ENCODE measurements at regions not wholly inside any gene's neighbourhood (a gene's known extent, or its start where the extent isn't known, plus 50 kb on each side); places are given as distances from the start of the nearest gene placed in this dataset.

DNA sequence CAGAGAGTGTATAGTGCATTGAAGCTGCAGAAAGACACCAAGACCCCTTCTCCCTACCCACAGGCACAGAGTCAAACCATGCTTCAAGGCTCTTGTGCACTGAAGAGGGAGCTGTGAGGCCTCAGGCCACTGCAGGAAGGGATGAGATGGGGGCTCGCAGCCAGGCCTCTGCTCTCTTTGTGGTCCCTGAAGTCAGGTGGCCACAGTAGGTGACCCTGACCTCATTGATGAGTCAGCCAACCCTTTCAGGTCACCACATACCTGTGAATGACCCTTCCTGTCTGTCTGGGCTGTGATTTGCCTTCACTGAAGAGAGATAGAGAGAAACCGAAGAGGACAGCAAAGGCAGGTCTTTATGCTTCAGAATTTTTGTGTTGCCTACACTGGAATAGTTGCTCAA, 372.1 kb downstream of the ACTL7B start:
- DNase-seq, result no peak

DNA sequence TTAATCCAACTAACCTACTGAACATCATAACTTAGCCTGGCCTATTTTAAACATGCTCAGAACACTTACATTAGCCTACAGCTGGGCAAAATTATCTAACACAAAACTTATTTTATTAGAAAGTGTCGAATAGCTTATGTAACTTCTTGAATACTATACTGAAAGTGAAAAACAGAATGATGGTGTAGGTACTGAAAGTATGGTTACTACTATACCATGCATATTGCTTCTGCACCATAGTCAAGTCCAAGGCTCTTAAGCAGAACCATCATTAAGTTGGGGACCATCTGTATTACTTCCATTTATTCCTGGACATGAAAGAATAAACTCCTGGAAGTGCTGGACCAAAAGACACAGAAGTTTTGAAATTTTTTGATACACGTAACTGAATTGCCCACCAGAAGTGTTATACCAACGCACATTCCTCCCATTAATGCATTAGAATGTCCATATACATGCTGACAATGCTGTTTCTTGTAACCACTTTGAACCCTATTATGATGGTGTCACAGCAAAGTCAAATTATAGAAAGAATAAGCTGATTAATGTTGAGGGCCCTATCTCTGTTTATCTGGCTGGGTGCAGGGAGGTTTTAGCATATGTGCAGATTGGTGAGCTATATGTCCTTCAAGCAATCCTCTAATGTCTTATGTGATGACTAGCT, 375.7 kb downstream of the ACTL7B start:
- no peak for DNase-seq

DNA sequence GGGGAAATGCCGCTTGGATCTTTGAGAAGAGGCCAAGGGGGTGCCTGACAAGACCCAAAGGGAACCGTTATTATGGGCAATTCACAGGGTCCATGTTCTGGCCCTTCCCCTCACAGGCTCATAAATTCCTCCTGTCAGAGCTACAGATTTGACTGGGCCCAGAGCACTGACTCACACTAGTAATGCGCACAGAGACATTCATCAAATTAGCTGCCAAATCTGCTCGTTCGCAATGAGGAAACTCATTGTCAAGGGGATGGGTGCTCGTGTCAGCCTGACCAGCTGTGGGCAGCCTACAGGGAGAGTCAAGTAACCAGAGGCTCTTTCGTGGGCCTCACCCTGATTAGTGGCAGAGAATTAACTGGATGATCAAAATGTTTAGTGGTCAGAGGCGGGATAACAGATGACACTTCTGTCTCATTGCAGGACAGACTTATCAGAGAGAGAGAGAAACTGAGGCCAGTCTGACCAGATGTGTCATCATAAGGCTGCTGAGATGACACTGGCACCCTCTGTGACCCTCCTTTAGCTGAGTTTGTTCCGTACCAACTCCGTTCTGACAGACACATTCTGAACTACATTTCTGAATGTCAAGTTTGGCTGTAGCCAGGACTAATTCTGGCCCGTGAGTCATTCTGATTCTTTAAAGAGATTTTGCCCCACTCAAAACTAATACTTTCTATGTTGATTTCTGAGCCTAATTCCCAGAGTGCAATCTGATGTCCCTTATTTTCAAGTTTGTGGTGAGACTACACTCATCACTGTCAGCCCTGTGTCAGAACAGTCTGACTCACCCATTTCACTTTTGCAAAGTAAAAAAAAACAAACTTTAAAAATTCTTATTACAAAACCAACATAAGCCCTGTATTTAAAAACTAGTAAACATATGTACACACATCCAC, 377.1 kb downstream of the ACTL7B start:
- DNase-seq, result no peak

DNA sequence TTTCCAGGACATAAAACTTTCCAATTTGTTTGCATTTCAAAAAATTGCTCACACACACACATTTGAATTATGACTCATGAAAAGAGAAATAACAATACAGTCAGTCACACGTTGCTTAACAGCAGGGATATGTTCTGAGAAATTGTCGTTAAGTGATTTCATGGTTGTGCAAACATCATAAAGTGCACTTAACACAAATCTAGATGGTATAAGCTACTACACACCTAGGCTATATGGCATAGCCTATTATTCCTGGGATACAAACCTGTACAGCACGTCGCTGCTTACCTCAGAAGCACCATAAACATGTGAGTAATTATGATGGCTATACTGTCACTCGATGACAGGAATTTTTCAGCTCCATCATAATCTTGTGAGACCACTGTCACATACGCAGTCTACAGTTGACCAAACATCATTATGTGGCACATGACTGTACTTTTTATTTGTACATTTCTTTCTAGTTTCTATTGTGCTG, 378.2 kb downstream of the ACTL7B start:
- no peak for DNase-seq

DNA sequence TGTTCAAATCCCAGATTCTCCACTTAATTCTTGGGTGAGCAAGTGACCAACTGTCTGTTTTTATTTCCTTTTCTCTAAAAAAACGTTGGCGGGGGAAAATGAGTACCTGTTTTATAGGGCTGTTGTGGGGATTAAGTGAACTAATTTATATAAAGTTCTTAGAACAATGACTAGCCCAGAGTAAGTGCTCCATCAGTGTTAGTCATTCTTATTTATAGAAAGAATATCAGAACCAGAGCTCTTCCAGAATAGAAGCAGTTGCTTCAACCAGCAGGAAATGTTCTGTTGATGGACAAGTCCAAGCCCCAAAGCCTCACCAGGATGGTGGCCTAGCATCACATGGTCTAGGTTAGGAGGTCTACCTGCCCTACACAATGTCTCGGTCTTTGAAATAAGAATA, 379.2 kb downstream of the ACTL7B start:
- no peak for DNase-seq

DNA sequence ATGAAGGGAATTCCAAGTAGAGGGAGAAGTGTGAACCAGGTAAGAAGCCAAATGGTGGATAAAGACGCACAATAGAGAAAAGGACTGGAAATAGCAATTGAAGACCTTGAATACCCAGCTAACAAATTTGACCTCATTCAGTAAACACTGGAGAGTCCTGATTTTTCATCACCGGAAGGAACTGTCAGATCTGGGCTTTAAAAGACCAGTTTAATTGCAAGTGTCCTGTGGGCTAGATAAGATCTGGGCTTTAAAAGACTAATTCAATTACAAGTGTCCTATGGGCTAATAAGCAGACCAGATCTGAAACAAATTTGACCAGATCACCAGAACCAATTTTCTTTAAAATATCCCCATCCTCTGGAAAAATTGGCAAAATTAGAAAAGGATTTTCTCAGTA, 380.0 kb downstream of the ACTL7B start:
- DNase-seq, result no peak

DNA sequence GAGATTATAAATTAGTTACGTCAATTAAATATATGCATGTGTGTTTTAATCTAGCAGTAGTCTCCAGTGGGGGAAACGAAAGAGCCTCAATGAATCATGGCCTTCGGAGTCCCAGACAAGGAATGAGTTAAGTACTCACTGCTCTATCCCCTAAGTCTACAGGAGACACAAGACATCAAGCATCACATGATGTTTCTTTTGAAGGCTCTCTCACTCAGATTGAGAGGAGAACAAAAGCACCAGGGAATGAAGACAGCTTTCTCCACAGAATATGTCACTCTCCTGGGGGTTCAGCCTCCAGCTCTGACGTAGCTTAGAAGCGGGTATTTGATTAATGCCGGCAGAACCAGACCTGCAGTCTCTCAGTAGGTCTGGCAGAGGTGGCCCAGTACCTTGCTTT, 381.4 kb downstream of the ACTL7B start:
- DNase-seq, result no peak

DNA sequence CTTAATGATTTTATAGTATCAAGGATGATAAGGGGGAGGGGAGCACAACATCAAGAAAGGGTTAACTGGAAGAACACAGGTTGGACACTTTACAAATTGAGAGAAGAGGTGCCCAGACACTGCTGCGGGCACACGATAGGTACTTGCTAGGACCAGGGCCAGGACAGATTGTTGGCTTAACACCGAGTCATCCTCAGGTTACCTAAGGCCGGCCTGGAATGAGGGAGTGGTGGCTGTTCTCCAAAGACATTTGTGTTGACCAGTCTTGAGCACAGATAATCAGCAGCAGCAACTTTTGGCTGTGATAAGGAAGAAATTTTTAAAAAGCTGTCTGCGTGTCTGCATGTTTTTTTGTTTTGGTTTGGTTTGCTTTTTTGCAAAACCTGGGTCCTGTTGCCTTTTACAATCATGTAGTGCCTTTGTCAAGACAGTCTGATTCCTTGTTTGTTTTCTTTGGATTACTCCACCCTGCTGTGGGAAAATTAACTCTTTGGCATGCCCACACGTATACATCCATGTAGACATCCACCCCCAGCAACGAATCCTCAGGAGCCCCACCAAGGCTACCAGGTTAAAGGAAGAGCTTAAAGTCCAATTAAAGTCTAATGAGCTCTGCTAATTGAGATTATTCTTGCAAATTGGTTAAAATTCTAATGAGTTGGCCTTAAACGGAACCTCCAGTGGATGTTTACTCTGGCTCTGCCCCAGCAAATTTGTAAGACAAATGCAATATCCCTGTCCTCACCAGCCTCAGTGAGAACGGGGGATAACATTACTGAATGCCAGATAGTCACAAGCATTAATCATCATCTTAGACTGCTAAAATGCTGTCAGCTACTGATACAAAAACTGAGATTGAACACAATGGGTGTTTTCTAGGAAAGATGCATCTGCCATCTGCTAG, 382.3 kb downstream of the ACTL7B start:
- DNase-seq, result no peak

DNA sequence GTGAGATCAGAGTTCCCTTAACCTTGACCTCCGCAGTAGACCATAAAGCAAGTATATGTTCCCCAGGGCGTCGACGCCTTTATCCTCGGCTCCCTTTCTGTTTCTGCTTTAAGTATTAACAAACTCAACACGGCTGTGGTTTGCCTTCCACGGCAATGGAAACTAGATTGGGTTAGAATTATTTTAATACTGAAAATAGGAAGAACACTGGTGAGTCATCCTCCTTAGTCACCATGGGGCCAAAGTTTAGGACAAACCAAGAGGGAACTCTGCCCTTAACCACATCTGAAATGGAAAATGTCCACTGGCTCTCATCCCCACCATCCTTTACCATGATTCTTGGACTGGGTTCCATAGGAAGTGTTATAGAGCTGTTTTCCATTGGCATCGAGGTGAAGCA, 386.1 kb downstream of the ACTL7B start:
- DNase-seq, result no peak

DNA sequence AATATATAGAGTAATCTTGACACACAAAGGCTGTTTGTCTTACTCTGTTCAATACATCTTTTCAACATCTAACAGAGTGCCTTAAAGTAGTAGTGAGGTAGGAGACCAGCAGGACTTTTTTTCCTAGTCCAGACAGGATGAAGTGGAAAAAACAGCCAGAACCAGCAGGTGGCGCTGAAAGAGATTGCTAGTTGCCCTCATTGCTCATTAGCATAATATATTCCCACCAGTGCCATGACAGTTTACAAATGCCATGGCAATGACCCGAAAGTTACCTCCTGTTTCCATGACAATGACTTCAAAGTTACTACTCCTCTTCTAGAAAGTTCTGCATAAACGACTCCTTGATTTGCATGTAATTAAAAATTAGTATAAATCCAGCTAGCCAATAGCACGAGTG, 387.4 kb downstream of the ACTL7B start:
- no peak for DNase-seq

DNA sequence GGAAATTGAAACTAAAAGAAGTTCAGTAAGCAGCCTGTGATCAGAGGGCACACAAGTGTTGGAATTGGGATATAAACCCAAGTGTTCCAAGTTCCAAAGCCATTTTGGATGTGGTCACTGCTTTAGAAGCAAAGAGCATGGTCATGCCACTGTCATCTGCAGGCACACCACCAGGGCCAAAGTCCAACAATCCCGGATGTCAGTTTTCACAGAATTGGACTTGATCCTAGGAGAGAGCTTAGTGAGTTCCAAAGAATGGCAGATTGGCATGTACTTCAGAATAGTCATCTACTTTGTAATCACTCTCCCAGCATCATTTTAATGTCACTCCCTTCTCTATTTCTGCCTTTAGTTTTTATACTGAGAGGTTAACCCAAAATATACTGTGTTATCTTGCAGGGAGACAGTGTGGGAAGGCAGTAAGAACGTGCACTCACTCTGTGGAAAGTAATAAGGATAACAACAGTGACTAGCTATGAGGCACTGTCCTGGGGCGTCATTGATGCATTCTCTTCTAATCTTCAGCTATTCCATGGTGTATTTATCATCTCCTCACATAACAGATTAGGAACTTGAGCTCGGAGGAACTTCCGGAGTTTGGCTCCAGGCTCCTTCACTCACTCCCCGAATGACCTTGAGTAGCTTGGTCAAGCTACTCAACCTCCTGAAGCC, 388.0 kb downstream of the ACTL7B start:
- no peak for DNase-seq

DNA sequence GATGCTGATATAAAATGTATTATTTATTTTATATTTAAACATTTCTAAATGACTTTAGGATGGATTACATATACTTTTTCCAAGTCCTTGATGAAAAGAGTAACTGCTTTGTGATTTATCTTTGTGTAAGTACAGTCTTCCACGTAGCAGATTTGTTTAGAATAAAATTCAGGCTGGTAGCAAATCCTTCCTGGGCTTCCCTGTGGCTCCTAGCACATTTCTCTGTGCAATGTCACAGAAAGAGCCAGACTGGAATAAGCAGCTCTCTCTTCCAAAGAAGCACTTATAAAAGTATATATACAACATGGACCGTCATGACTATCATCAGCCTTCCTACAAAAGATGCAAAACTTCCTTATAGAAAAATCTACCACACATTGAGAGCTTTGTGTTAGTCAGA, 388.6 kb downstream of the ACTL7B start:
- no peak for DNase-seq

DNA sequence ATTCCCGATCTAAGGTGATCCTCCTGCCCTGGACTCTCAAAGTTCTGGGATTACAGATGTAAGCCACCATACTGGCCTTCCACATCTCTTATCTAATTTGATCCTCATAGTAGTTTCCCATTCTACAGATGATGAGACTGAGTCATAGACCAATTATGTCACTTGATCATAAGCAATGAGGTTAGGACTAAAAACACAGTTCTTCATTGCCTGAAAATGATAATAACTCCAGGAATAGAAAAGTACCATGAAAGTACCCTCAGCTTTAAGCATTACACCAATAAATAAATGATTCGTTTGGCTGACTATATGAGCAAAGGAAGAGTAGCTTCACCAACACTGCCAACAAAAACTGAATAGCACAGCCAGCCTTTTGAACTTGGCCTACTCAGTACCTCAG, 389.5 kb downstream of the ACTL7B start:
- no peak for DNase-seq

DNA sequence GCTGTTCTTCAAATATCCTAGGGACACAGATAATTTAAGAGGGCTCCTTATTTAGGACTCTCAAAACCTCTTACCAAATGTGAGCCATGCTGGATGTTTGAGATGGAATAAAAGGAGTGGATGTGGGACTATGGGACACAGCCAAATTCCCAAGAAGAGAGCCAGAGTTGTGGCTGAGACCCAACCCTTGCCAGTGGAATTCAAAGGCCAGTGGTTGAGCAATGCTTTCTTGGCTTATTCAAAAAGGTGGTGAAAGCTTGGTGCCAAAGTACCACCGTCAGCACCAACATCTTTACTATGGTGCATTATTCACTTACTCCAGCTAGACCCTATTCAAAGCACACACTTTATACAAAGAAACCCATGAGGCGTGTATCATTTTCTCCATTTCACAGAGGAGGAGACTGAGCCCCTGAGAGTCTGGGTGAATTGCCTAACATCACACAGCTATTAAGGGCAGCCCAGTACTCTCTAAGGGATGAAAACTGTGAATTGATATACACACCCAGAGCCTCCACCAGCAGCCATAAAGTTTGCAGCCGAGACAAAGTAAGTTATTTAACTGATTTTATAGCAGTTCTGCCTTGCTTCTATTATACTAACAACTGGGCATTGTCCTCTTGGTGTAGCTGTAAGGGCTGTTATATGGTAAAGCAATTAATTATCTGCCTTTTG, 391.7 kb downstream of the ACTL7B start:
- DNase-seq, result no peak

DNA sequence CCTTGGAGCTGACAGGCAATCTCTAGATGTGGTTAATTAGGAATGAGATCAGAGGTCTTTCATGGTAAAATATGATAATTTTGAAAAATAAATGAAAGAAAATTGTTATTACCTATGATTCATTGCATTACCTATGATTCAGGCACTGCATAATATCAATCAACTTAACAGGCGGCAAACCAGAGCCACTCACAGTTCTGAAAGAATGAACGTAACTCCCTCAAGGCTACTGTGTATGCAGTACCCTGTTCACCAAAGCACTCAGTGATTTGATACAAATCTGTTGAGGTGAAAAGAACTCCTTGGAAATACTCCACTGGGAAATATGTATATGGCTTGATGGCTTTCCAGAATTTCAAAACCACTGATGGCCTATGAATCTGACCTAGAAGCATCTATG, 398.9 kb downstream of the ACTL7B start:
- no peak for DNase-seq

DNA sequence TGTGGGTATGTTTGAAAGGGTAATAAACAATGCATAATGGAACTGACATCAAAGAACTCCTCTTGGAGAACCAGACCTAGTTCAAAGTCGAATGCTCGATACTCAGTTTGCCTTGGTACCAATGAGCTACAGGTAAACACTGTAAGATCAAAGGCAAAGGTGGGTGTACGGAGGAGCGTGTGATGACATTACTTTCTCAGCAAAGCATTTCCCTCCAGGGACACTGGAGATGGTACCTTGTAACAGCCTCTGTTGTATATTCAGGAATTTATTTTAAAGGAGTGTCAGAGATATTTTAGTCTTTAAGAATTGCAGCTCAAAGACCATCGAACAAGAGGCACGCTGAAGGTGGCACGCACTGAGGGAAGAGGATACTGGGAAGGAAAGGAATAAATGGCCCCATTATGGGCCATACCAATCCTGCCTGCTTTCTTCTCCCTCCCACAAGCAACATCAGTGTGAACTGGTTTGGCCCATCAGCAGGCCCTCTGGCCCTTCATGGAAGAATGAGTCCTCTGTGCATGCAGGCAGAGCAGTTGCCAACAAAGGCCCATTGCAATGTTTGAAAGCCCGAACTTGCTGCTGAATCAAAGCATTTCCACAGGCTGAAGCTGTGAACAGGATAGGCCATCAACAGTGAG, 410.2 kb downstream of the ACTL7B start:
- DNase-seq, result no peak

DNA sequence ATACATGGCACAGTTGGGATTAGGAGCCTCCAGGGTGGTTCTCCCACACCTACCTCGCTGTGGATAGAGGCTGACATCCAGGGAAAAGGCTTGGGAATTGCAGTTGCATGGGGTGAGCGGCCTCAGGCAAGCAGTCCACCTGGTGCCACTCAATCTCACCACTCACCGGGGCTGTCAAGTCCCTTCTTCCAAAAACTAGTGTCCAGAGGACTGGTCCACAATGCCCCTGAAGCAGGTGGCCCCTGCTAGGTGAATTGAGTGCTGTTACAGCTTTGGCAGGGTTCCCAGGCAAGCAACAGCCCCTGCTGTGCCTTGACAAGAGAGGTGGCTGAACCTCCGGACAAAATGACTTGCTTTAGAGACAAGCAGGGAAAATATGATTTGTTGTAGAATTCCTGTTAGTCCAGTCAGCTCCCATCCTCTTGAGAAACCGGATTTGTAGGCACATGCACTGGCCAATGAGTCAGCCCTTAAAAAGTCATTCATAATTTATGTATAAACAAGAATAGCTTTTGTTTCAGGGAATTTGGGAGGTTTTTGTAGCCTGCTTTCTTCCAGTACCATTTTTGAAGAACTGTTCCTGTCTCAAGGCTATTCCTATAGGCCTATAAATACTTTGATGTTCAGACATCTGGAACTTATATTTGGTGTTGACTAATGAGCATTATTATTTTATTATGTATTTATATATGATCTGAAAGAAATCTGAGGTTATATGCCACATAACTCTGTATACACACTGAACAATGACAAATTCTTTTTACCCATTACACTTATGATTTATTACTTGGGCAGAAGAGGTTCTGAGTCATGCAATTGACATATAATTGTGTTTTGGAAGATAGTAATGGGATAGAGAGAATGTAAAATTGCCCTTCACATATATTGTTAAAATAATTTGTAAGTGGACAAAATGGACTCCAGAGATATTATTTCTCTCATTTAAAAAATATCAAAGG, 411.1 kb downstream of the ACTL7B start:
- no peak for DNase-seq

DNA sequence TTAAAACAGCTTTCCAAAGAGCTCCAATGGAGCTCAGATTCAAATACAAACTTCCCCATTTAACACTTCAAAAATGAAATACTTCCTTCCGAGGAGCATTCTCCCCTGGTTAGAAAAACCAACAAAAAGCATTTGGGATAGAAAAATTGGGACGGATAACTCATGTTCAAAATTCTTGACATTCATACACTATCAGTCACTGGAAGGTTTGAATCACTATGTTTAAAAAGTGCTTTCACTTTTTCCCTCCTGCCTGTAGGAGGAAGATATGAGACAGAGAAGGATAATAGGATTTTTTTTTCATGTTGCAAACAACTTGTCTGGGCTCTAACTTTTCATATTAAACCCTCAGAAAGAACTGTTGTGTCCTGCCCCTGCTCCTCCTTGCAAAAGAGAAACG, 412.0 kb downstream of the ACTL7B start:
- DNase-seq, result no peak

DNA sequence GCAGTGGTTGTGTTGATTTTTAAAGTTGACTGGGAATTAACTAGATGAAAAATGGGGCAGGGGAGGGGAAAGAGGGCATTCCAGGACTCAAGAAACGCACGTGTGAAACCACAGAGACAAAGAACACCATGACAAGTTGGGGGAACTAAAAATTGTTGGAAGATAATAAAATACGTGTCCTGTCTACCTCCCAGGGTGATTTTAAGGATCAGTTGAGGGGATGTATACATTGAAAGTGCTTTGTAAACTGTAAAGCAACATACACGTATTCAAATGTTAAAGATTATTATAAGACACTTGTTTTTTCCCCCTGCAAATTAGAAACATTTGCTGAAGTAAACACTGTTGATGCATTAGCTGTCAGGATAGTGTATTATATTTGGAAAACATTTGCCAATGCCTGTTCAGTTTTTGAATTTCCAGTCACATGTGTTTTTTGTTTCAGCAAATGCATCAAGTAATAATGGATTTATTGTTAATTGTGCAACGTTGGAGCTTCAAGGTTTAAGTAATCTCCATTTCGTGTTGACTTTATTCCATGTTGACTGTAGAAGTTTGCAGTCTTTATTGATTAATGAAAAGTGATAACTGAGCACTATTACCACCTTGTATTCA, 412.7 kb downstream of the ACTL7B start:
- no peak for DNase-seq

DNA sequence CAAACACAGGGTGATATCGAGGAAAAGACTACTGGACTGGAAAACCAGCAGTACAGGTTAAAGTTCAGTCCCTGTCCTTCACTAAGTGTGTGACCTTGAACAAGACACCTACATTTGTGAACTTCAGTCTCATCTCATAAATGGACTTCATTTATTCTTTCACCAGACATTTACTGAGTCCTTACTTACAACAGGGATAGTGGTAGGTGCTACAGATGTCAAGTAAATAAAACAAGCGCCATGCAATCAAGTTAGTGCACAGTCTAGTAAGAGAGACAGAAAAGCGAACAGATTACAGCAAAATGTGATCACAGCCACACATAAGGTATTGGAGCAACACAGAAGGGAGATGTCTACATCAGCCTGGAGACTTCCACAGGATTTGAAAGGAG, 413.2 kb downstream of the ACTL7B start:
- DNase-seq, result no peak

Data from NCI-H524 treated with DMSO at 0.1 percent for 48 hours (cell line).